K562 (cell line): ENCODE measurements at regions not wholly inside any gene's neighbourhood (a gene's known extent, or its start where the extent isn't known, plus 50 kb on each side); places are given as distances from the start of the nearest gene placed in this dataset.
"Not testable (repeated sequence)": the region's sequence is repeated elsewhere in the genome, so short reads cannot be mapped to it uniquely, and the experiment has no call there.

Source experiments
- ATAC-seq: fragments of 200-7000 bp; cut with Tn5 transposase; 3 replicates; pipeline ENCODE4 v1.9.1; 2020; ENCODE audit warnings: moderate library complexity
- BruUV-seq: library from RNA; stranded (reverse); fragments of 400-500 nt; replicated peaks from 2 replicates; lab custom pipeline; 2021; lab: Mats Ljungman, UMichigan
- CTCF ChIA-PET: fragments of 300-600 bp; formaldehyde crosslinking; extraction: SDS; loops from one replicate; lab custom pipeline; 2021; ENCODE audit warnings: low intra/inter-chr PET ratio; lab: Yijun Ruan, JAX
- POLR2A ChIA-PET: fragments of 300-600, 350-650 bp; sonication (Branson Sonifier 250); formaldehyde crosslinking; extraction: SDS; loops from one replicate; lab custom pipeline; 2021; ENCODE audit warnings: antibody characterized with exemption, inconsistent platforms; lab: Yijun Ruan, JAX
- DNase-seq, 4 experiments: peaks; one replicate each; pipeline versions ENCODE4 v3.0.0 to v3.0.0-alpha.2; 2011 to 2018; ENCODE audit warnings: low spot score in 3 of 4, mixed read lengths in 3 of 4; ENCODE audit errors: extremely low read depth in 1 of 4
- FAIRE-seq: peaks from 2 replicates; lab custom pipeline; 2011; peaks lifted over from hg19 to GRCh38; lab: Jason Lieb, UNC
- H2AFZ ChIP-seq: 2 replicates; pipeline ENCODE4 v1.6.0; 2011; ENCODE audit warnings: low read depth, low read length, control low read depth, inconsistent platforms
- H3K27ac ChIP-seq: fragments of 200-600 bp; 3 replicates; pipeline ENCODE4 v1.8.0; 2011; ENCODE audit warnings: low read depth, mild to moderate bottlenecking, control low read depth, inconsistent platforms, low read length, moderate library complexity, mixed read lengths; ENCODE audit errors: extremely low read depth
- H3K27me3 ChIP-seq, 2 experiments: fragments of 300-600 bp in 1 of 2; 2 replicates in 1 of 2; 3 replicates in 1 of 2; pipeline versions ENCODE4 v1.6.0 to v1.8.0; 2011; ENCODE audit warnings: inconsistent platforms in 2 of 2, low read length in 2 of 2, mild to moderate bottlenecking in 1 of 2, mixed read lengths in 1 of 2, moderate library complexity in 1 of 2; ENCODE audit not compliant: control insufficient read depth in 2 of 2, insufficient read depth in 2 of 2
- H3K36me3 ChIP-seq: fragments of 300-600 bp; 3 replicates; pipeline ENCODE4 v1.8.0; 2011; ENCODE audit warnings: mild to moderate bottlenecking, low read length, inconsistent platforms; ENCODE audit not compliant: control insufficient read depth, insufficient read depth
- H3K4me1 ChIP-seq, 2 experiments: fragments of 200-600 bp in 1 of 2; replicated peaks in 1 of 2; 2 replicates in 1 of 2; 3 replicates in 1 of 2; pipeline versions ENCODE4 v1.5.1 to v1.8.0; 2011; ENCODE audit warnings: inconsistent platforms in 2 of 2, low read length in 2 of 2, mild to moderate bottlenecking in 1 of 2, mixed read lengths in 1 of 2, moderate library complexity in 1 of 2; ENCODE audit not compliant: control insufficient read depth in 2 of 2, insufficient read depth in 2 of 2
- H3K4me2 ChIP-seq: 2 replicates; pipeline ENCODE4 v1.6.1; 2011; ENCODE audit warnings: low read length, control low read depth, inconsistent platforms, mixed read lengths; ENCODE audit not compliant: insufficient read depth
- H3K4me3 ChIP-seq: fragments of 200-600 bp; sonication (generic), shearing (Covaris generic); 2 replicates; pipeline ENCODE4 v1.5.1; 2016; ENCODE audit warnings: control low read depth, inconsistent platforms
- H3K79me2 ChIP-seq: fragments of 200-600 bp; 3 replicates; pipeline ENCODE4 v1.8.0; 2011; ENCODE audit warnings: low read length, inconsistent platforms; ENCODE audit not compliant: control insufficient read depth, insufficient read depth
- H3K9ac ChIP-seq, 2 experiments: 2 replicates each; pipeline versions ENCODE4 v1.6.0 to v1.6.1; 2011; ENCODE audit warnings: low read depth in 2 of 2, low read length in 2 of 2, control low read depth in 1 of 2, inconsistent platforms in 1 of 2, mild to moderate bottlenecking in 1 of 2, mixed read lengths in 1 of 2; ENCODE audit not compliant: insufficient read depth in 1 of 2
- H3K9me1 ChIP-seq: one replicate; pipeline ENCODE4 v1.6.0; 2011; ENCODE audit warnings: inconsistent platforms, mild to moderate bottlenecking, low read length, moderate library complexity; ENCODE audit not compliant: control insufficient read depth, insufficient read depth
- H3K9me3 ChIP-seq: replicated peaks from 2 replicates; pipeline ENCODE4 v1.5.1; 2011; ENCODE audit warnings: low read depth, low read length, inconsistent platforms; ENCODE audit not compliant: control insufficient read depth, insufficient read depth
- H4K20me1 ChIP-seq: replicated peaks from 2 replicates; pipeline ENCODE4 v1.6.1; 2011; ENCODE audit warnings: low read length, inconsistent platforms, mixed read lengths; ENCODE audit not compliant: control insufficient read depth, insufficient read depth
- ZBTB1 ChIP-seq: sonication (generic); formaldehyde crosslinking; IDR thresholded peaks from 2 replicates; pipeline ENCODE4 v1.8.1; 2023; ENCODE audit warnings: missing genetic modification reagents, low read depth, mild to moderate bottlenecking, borderline replicate concordance
- ZNF316 ChIP-seq: fragments of 450-650 bp; IDR thresholded peaks from 2 replicates; pipeline ENCODE4 v1.6.1; 2016
- ZNF41 ChIP-seq: fragments of 250-450 bp; sonication (Bioruptor Pico); conservative IDR thresholded peaks from 2 replicates; pipeline ENCODE4 v1.4.0; 2020; ENCODE audit warnings: mild to moderate bottlenecking
- WGBS: fragments of 100-300 bp; shearing (Covaris generic); methylation state at CpG from one replicate; pipeline ENCODE4 v1.1.6; 2016; ENCODE audit warnings: low coverage, mixed read lengths; ENCODE audit not compliant: insufficient coverage; ENCODE audit errors: missing lambda C conversion rate; 5-methylcytosine and 5-hydroxymethylcytosine counted together
- in situ Hi-C: fragments of 300-500 bp; cut with MboI; formaldehyde crosslinking; loops from 4 replicates; pipeline ENCODE4 v1.15.0; 2018; ENCODE audit warnings: inconsistent platforms, mixed read lengths
- intact Hi-C: fragments of 100-400 bp; cut with micrococcal nuclease; formaldehyde crosslinking; loops from 2 replicates; pipeline ENCODE4 v1.14.2; 2022
- TF ChIP-seq, protein P1 (sequence below): sonication (generic); formaldehyde crosslinking; IDR thresholded peaks from 2 replicates; pipeline ENCODE4 v1.8.1; 2023; ENCODE audit warnings: mild to moderate bottlenecking, missing genetic modification reagents

DNA sequence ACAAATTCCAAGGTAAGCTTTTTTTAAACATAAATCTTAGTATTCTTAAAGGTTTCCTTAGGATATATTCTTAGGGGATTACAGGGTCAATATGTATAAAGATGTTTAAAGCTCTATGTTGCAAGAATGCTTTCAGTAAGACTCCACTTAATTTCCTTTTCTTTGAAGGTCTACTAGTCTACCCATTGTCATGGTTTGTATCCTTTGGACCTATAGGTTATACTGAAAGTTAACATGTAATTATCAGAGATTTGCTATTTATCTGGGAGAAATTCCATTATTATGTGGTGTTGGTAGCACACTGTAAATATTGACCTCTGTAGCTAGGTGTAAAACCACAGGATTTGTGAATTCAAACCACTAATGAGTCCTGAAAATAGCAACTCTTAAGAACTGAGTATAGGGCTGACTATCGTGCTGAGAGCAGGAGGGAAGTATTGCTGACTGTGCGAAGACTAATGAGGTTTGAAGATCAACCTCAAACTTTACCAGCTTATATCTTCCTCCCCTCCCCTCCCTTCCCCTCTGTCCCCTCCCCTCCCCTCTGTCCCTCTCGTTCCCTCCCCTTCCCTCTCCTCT, 85.6 kb downstream of the GADD45G start:
- no peaks in the 10 kb centered on the region for H3K36me3 ChIP-seq
- peaks cover 0 to 19% of the 10 kb centered on the region in 2 experiments; a peak in 1 of 5 replicates for H3K27me3 ChIP-seq
- H3K9ac ChIP-seq, result no peak overlapping the region
- no peak overlapping the region for H3K4me3 ChIP-seq
- no peak overlapping the region for H3K4me2 ChIP-seq
- H3K79me2 ChIP-seq, result no peaks in the 10 kb centered on the region
- no peaks in the 10 kb centered on the region for H3K4me1 ChIP-seq
- no peaks in the 10 kb centered on the region for H3K9me1 ChIP-seq
- H3K9me3 ChIP-seq, result no peaks in the 10 kb centered on the region
- no TSS peak for BruUV-seq
- CTCF ChIA-PET, result no interaction called here
- in situ Hi-C loops, result no loop called here
- no peak overlapping the region for H3K27ac ChIP-seq
- H4K20me1 ChIP-seq, result no peaks in the 10 kb centered on the region
- FAIRE-seq (no peak), ATAC-seq (no peak), DNase-seq (no peak)
- intact Hi-C loops, result no loop called here
- no peak overlapping the region for H2AFZ ChIP-seq
- POLR2A ChIA-PET, result no interaction called here
- WGBS, result 0% methylated on average over 2 of the region's 3 CpGs
- TF ChIP-seq, protein P1, sequence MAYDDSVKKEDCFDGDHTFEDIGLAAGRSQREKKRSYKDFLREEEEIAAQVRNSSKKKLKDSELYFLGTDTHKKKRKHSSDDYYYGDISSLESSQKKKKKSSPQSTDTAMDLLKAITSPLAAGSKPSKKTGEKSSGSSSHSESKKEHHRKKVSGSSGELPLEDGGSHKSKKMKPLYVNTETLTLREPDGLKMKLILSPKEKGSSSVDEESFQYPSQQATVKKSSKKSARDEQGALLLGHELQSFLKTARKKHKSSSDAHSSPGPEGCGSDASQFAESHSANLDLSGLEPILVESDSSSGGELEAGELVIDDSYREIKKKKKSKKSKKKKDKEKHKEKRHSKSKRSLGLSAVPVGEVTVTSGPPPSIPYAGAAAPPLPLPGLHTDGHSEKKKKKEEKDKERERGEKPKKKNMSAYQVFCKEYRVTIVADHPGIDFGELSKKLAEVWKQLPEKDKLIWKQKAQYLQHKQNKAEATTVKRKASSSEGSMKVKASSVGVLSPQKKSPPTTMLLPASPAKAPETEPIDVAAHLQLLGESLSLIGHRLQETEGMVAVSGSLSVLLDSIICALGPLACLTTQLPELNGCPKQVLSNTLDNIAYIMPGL (CRISPR knock-in tag), result no peak
- TF ChIP-seq ZNF316, result 0 out of 2 replicates have a peak, but pooled peaks have one; percentile 2

DNA sequence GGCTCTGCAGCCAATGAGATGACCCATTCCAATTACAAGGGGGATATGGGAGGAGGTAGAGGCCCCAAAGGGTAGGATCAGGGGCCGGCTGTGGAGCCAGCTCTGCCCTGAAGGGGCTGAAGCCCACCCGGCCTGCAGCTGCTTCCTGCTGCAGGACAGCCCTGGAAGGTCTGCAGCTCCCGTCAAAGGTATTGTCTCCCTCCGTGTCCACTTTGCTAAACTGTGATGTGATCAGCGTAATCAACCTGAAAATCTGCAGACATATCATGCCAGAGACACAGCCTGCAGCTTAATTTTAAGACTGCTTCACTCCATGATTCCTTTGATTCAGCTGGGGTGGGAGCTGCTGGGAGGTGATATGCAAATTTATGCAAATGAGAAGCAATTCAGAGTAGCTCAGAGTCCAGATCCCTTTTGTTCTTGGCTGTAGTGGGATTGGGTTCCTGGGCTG, 90.7 kb downstream of the GADD45G start:
- no TSS peak for BruUV-seq
- in situ Hi-C loops, result no loop called here

DNA sequence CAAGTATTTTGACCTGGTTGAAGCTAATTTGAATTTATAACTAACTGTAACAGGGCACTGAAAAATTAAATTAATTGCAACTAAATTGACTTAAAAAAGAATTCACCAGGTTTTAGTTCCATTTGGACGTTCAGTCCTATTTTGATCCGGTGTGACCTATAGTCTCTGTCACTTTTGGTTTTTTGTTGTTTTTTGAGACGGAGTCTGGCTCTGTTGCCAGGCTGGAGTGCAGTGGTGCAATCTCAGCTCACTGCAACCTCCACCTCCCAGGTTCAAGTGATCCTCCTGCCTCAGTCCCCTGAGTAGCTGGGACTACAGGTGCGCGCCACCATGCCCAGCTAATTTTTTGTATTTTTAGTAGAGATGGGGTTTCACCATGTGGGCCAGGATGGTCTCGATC, 91.2 kb downstream of the GADD45G start:
- H3K9ac ChIP-seq, DNase-seq, H3K4me3 ChIP-seq, H4K20me1 ChIP-seq, intact Hi-C loops, FAIRE-seq, H3K36me3 ChIP-seq, H3K9me1 ChIP-seq, H3K9me3 ChIP-seq, H3K4me1 ChIP-seq, H3K27ac ChIP-seq, in situ Hi-C loops, ATAC-seq, BruUV-seq, H2AFZ ChIP-seq, H3K79me2 ChIP-seq, CTCF ChIA-PET, H3K4me2 ChIP-seq: not testable (repeated sequence)
- H3K27me3 ChIP-seq, result peaks cover 0 to 20% of the 10 kb centered on the region in 2 experiments; a peak in 1 of 5 replicates
- 0% methylated on average over 1 of the region's 6 CpGs for WGBS
- POLR2A ChIA-PET, result interaction anchor here (0.6 kb wide), 1 partner anchor 33 kb away, joined by 3 read pairs; no protein-coding TSS in a partner anchor

More for the DNA sequence above, 90.7 kb downstream of the GADD45G start:
- intact Hi-C loops, result no loop called here
- H3K9ac ChIP-seq, result no peak overlapping the region
- ChIA-PET CTCF (no interaction called here), POLR2A (interaction anchor here (0.6 to 0.8 kb wide), 3 partner anchors 16 to 1650 kb away, joined by 3 to 4 read pairs (median 3); no protein-coding TSS in a partner anchor)
- H3K27me3 ChIP-seq, result peaks cover 0 to 20% of the 10 kb centered on the region in 2 experiments; a peak in 1 of 5 replicates
- no peak overlapping the region for H3K27ac ChIP-seq
- no peak overlapping the region for H3K4me2 ChIP-seq
- H3K9me1 ChIP-seq, result no peaks in the 10 kb centered on the region
- H2AFZ ChIP-seq, result no peak overlapping the region
- no peaks in the 10 kb centered on the region for H3K9me3 ChIP-seq
- no peaks in the 10 kb centered on the region for H3K79me2 ChIP-seq
- FAIRE-seq, result no peak
- H3K4me3 ChIP-seq, result no peak overlapping the region
- TF ChIP-seq ZNF41 (CRISPR knock-in tag), result no peak
- TF ChIP-seq ZBTB1, result no peak
- TF ChIP-seq, all 486 proteins: peak for 0
- 4% methylated on average over 4 of the region's 5 CpGs for WGBS
- Histone ChIP-seq H3K36me3 (no peaks in the 10 kb centered on the region), H4K20me1 (no peaks in the 10 kb centered on the region), H3K4me1 (no peaks in the 10 kb centered on the region)
- ATAC-seq (no peak), DNase-seq (no peak)
